ENCODE measurements at regions not wholly inside any gene's neighbourhood (a gene's known extent, or its start where the extent isn't known, plus 50 kb on each side); places are given as distances from the start of the nearest gene placed in this dataset.

GRCh38 chr2:78541451-78542267, 483.8 kb upstream of the REG3G start (continued):
- TF ChIP-seq KMT2B (CRISPR knock-in tag; IDR thresholded peaks at IDR 0.05) (peak; percentile 82), TOPORS (CRISPR knock-in tag; IDR thresholded peaks at IDR 0.05) (peak; percentile 68; the same call in 1 of the 2 replicates), FOXO4 (CRISPR knock-in tag; conservative IDR thresholded peaks at IDR 0.05) (no peak), E2F5 (CRISPR knock-in tag; conservative IDR thresholded peaks at IDR 0.05) (no peak), ATF5 (CRISPR knock-in tag; IDR thresholded peaks at IDR 0.05; ENCODE audit: low read depth) (0 out of 2 replicates have a peak, but pooled peaks have one; percentile 70), ZNF691 (CRISPR knock-in tag; IDR thresholded peaks at IDR 0.05; ENCODE audit: borderline replicate concordance, low read depth) (no peak; the same call in none of the 2 replicates), NBN (conservative IDR thresholded peaks at IDR 0.05) (no peak), ZBTB21 (CRISPR knock-in tag; IDR thresholded peaks at IDR 0.05) (no peak; the same call in 1 of the 2 replicates), NCOR1 (IDR thresholded peaks at IDR 0.05; ENCODE audit: borderline replicate concordance, low read length) (no peak), TCF12 (IDR thresholded peaks at IDR 0.05) (no peak), TCF12 (CRISPR knock-in tag; IDR thresholded peaks at IDR 0.05) (peak; percentile 82), SP140L (CRISPR knock-in tag; IDR thresholded peaks at IDR 0.05; ENCODE audit: borderline replicate concordance) (peak; percentile 13; the same call in 1 of the 2 replicates), IRF1 (CRISPR knock-in tag; IDR thresholded peaks at IDR 0.05; ENCODE audit: low read depth) (no peak), XRCC5 (optimal IDR thresholded peaks at IDR 0.05; ENCODE audit: low read length) (no peak), CENPT (CRISPR knock-in tag; IDR thresholded peaks at IDR 0.05; ENCODE audit: low read depth) (no peak), REST (IDR thresholded peaks at IDR 0.05; ENCODE audit: borderline replicate concordance in 1 of 2, low read depth in 1 of 2, low read length in 2 of 2) (peak in 1 of 2 experiments; percentile 67; a peak in 1 of 4 replicates), HMGXB4 (CRISPR knock-in tag; IDR thresholded peaks at IDR 0.05; ENCODE audit: borderline replicate concordance in 1 of 2, low read depth in 1 of 2) (peak; percentile 84 to 91), DNMT1 (CRISPR knock-in tag; IDR thresholded peaks at IDR 0.05) (no peak)

Data from HepG2 (cell line).